Endothelial cell of umbilical vein (primary cell): ENCODE measurements at regions not wholly inside any gene's neighbourhood (a gene's known extent, or its start where the extent isn't known, plus 50 kb on each side); places are given as distances from the start of the nearest gene placed in this dataset.

Experiments used
- BruUV-seq: library from RNA; stranded (reverse); fragments of 400-500 nt; replicated peaks from 2 replicates; lab custom pipeline; 2021; lab: Mats Ljungman, UMichigan
- CTCF ChIA-PET: fragments of 300-600, 350-600 bp; sonication (Branson Sonifier 250); formaldehyde crosslinking; loops from one replicate; lab custom pipeline; 2021; ENCODE audit warnings: antibody characterized with exemption, inconsistent platforms; lab: Charles Lee
- POLR2A ChIA-PET: fragments of 300-600, 350-600 bp; sonication (Branson Sonifier 250); formaldehyde crosslinking; loops from one replicate; lab custom pipeline; 2021; ENCODE audit warnings: antibody characterized with exemption, inconsistent platforms; lab: Charles Lee
- DNase-seq: peaks from one replicate; pipeline ENCODE4 v3.0.0-alpha.2; 2011; ENCODE audit warnings: low read depth, low spot score
- FAIRE-seq: peaks from 2 replicates; lab custom pipeline; 2011; peaks lifted over from hg19 to GRCh38; lab: Jason Lieb, UNC
- H2AFZ ChIP-seq: 2 replicates; pipeline ENCODE4 v1.6.0; 2012; ENCODE audit warnings: low read depth, low read length, control low read depth, inconsistent platforms
- H3K27ac ChIP-seq: 2 replicates; pipeline ENCODE4 v1.5.1; 2011; ENCODE audit warnings: low read depth, mild to moderate bottlenecking, control low read depth, low read length, moderate library complexity; ENCODE audit not compliant: insufficient read depth
- H3K27me3 ChIP-seq, 2 experiments: 2 replicates each; pipeline versions ENCODE4 v1.6.0 to v1.6.1; 2011; ENCODE audit warnings: low read length in 2 of 2, mixed read lengths in 1 of 2; ENCODE audit not compliant: control insufficient read depth in 2 of 2, insufficient read depth in 2 of 2
- H3K36me3 ChIP-seq, 2 experiments: 2 replicates in 1 of 2; 3 replicates in 1 of 2; pipeline ENCODE4 v1.5.1; 2011; ENCODE audit warnings: low read length in 2 of 2, mild to moderate bottlenecking in 1 of 2, moderate library complexity in 1 of 2; ENCODE audit not compliant: control insufficient read depth in 2 of 2, insufficient read depth in 2 of 2; ENCODE audit errors: extremely low read depth in 1 of 2
- H3K4me1 ChIP-seq: 3 replicates; pipeline ENCODE4 v1.5.1; 2011; ENCODE audit warnings: mild to moderate bottlenecking, low read length; ENCODE audit not compliant: control insufficient read depth, insufficient read depth; ENCODE audit errors: extremely low read depth
- H3K4me2 ChIP-seq: 2 replicates; pipeline ENCODE4 v1.6.1; 2011; ENCODE audit warnings: low read length, control low read depth, mixed read lengths; ENCODE audit not compliant: insufficient read depth
- H3K4me3 ChIP-seq, 3 experiments: fragments of 200-600 bp in 1 of 3; sonication (generic), shearing (Covaris generic) in 1 of 3; replicated peaks in 1 of 3; 2 replicates each; pipeline ENCODE4 v1.5.1; 2011 to 2016; ENCODE audit warnings: control low read depth in 3 of 3, low read length in 3 of 3, mild to moderate bottlenecking in 2 of 3, inconsistent platforms in 1 of 3, low read depth in 1 of 3, moderate library complexity in 1 of 3; ENCODE audit not compliant: insufficient read depth in 1 of 3
- H3K79me2 ChIP-seq: 2 replicates; pipeline ENCODE4 v1.6.0; 2012; ENCODE audit warnings: low read length, inconsistent platforms; ENCODE audit not compliant: control insufficient read depth, insufficient read depth
- H3K9ac ChIP-seq: replicated peaks from 2 replicates; pipeline ENCODE3; 2011; ENCODE audit warnings: low read length, control low read depth; ENCODE audit not compliant: insufficient read depth; ENCODE audit errors: extremely low read depth
- H3K9me1 ChIP-seq: replicated peaks from 3 replicates; pipeline ENCODE4 v1.6.0; 2011; ENCODE audit warnings: mild to moderate bottlenecking, low read length; ENCODE audit not compliant: control insufficient read depth, insufficient read depth; ENCODE audit errors: extremely low read depth
- H3K9me3 ChIP-seq: replicated peaks from 2 replicates; pipeline ENCODE4 v1.5.1; 2012; ENCODE audit warnings: low read length, inconsistent platforms; ENCODE audit not compliant: control insufficient read depth, insufficient read depth
- H4K20me1 ChIP-seq: replicated peaks from 2 replicates; pipeline ENCODE3; 2011; ENCODE audit warnings: mild to moderate bottlenecking, low read length; ENCODE audit not compliant: control insufficient read depth, insufficient read depth; ENCODE audit errors: extremely low read depth
- CTCF ChIP-seq, 2 donors: IDR thresholded peaks; 1 replicate in 1 of 2; 2 replicates in 1 of 2; pipeline ENCODE4 v1.5.1; 2011; ENCODE audit warnings: low read length in 2 of 2, mild to moderate bottlenecking in 2 of 2, moderate library complexity in 2 of 2, control low read depth in 1 of 2, inconsistent platforms in 1 of 2, low read depth in 1 of 2; ENCODE audit not compliant: insufficient read depth in 1 of 2; ENCODE audit errors: extremely low read depth in 1 of 2
- EZH2 ChIP-seq: IDR thresholded peaks from 2 replicates; pipeline ENCODE4 v1.6.1; 2012; ENCODE audit warnings: borderline replicate concordance, low read depth, mild to moderate bottlenecking, moderate library complexity, low read length, inconsistent platforms; ENCODE audit not compliant: severe bottlenecking
- FOS ChIP-seq: IDR thresholded peaks from 2 replicates; pipeline ENCODE4 v1.6.1; 2011; ENCODE audit warnings: mild to moderate bottlenecking, low read length, moderate library complexity, borderline replicate concordance; ENCODE audit not compliant: insufficient read depth
- GATA2 ChIP-seq: IDR thresholded peaks from 2 replicates; pipeline ENCODE4 v1.7.0; 2011; ENCODE audit warnings: low read depth, mild to moderate bottlenecking, moderate library complexity, mixed read lengths, low read length; ENCODE audit not compliant: insufficient read length, insufficient read depth
- JUN ChIP-seq: IDR thresholded peaks from 2 replicates; pipeline ENCODE4 v1.6.1; 2011; ENCODE audit warnings: borderline replicate concordance, low read depth; ENCODE audit not compliant: insufficient read length, insufficient read depth
- MAX ChIP-seq: IDR thresholded peaks from 2 replicates; pipeline ENCODE4 v1.6.1; 2011; ENCODE audit not compliant: insufficient read depth, insufficient read length
- MYC ChIP-seq: IDR thresholded peaks from one replicate; pipeline ENCODE4 v1.6.1; 2011; ENCODE audit warnings: mild to moderate bottlenecking, low read depth, low read length
- POLR2A ChIP-seq: IDR thresholded peaks from 2 replicates; pipeline ENCODE4 v1.6.1; 2012; ENCODE audit warnings: low read depth, mild to moderate bottlenecking, control low read depth, low read length
- POLR2AphosphoS5 ChIP-seq: IDR thresholded peaks from 2 replicates; pipeline ENCODE4 v1.6.1; 2012; ENCODE audit warnings: low read depth, mild to moderate bottlenecking, control low read depth, low read length, moderate library complexity; ENCODE audit not compliant: insufficient read depth
- dilution Hi-C: fragments of 300-500 bp; cut with MboI; formaldehyde crosslinking; loops from one replicate; pipeline ENCODE4 v1.15.0; 2019; ENCODE audit warnings: low sequenced_read_pairs; ENCODE audit not compliant: extremely low pct_ligation_motif_present
- intact Hi-C: fragments of 100-400 bp; cut with micrococcal nuclease; formaldehyde crosslinking; loops from one replicate; pipeline ENCODE4 v1.10.0; 2022

GRCh38 chr10:44020322-44021111 lies 364.4 kb downstream of the CXCL12 start:
- Histone ChIP-seq H3K79me2 (no peaks in the 10 kb centered on the region), H3K4me2 (no peak overlapping the region), H4K20me1 (no peaks in the 10 kb centered on the region), H2AFZ (no peak overlapping the region), H3K9me1 (no peaks in the 10 kb centered on the region), H3K9ac (no peak overlapping the region), H3K4me1 (no peaks in the 10 kb centered on the region), H3K4me3 (no peak overlapping the region), H3K27ac (no peak overlapping the region), H3K27me3 (no peaks in the 10 kb centered on the region), H3K36me3 (no peaks in the 10 kb centered on the region), H3K9me3 (no peaks in the 10 kb centered on the region)
- FAIRE-seq (no peak), DNase-seq (no peak)
- BruUV-seq = no TSS peak
- TF ChIP-seq GATA2 = no peak
- TF ChIP-seq MAX = no peak
- TF ChIP-seq EZH2 = no peak
- no peak for TF ChIP-seq MYC
- no peak for TF ChIP-seq CTCF (IDR thresholded peaks at IDR 0.05; ENCODE audit: extremely low read depth in 1 of 2, insufficient read depth in 1 of 2, low read depth in 1 of 2, low read length in 2 of 2)
- no peak for TF ChIP-seq FOS
- TF ChIP-seq JUN = no peak
- no peak for TF ChIP-seq POLR2A
- no peak for TF ChIP-seq POLR2AphosphoS5
- dilution Hi-C loops (no loop called here), intact Hi-C loops (no loop called here)
- ChIA-PET CTCF (no interaction called here), POLR2A (no interaction called here)
